Nephron (organoid): ENCODE measurements at regions not wholly inside any gene's neighbourhood (a gene's known extent, or its start where the extent isn't known, plus 50 kb on each side); places are given as distances from the start of the nearest gene placed in this dataset.

Experiments
- H3K27ac Mint-ChIP-seq, 3 experiments: 2 replicates each; pipeline ENCODE4 v1.8.0; 2020; ENCODE audit warnings: mixed read lengths in 3 of 3, mild to moderate bottlenecking in 2 of 3, moderate library complexity in 1 of 3
- H3K27me3 Mint-ChIP-seq: 2 replicates; pipeline ENCODE4 v1.8.0; 2021; ENCODE audit warnings: low read depth, mild to moderate bottlenecking, moderate library complexity, mixed read lengths
- H3K36me3 Mint-ChIP-seq: 2 replicates; pipeline ENCODE4 v1.8.0; 2020; ENCODE audit warnings: low read depth, mixed read lengths
- H3K4me1 Mint-ChIP-seq: 2 replicates; pipeline ENCODE4 v1.8.0; 2020; ENCODE audit warnings: mixed read lengths
- H3K4me3 Mint-ChIP-seq, 3 experiments: 2 replicates each; pipeline ENCODE4 v1.8.0; 2020; ENCODE audit warnings: mild to moderate bottlenecking in 3 of 3, mixed read lengths in 3 of 3, moderate library complexity in 2 of 3
- H3K9me3 Mint-ChIP-seq: 2 replicates; pipeline ENCODE4 v1.8.0; 2020; ENCODE audit warnings: mixed read lengths
- TF ChIP-seq, protein P1 (sequence below), 3 experiments: fragments of 200-600 bp; sonication (generic); IDR thresholded peaks; one replicate each; pipeline ENCODE4 v1.5.0; 2021; ENCODE audit warnings: antibody characterized with exemption in 3 of 3; ENCODE audit not compliant: unreplicated experiment in 3 of 3

DNA sequence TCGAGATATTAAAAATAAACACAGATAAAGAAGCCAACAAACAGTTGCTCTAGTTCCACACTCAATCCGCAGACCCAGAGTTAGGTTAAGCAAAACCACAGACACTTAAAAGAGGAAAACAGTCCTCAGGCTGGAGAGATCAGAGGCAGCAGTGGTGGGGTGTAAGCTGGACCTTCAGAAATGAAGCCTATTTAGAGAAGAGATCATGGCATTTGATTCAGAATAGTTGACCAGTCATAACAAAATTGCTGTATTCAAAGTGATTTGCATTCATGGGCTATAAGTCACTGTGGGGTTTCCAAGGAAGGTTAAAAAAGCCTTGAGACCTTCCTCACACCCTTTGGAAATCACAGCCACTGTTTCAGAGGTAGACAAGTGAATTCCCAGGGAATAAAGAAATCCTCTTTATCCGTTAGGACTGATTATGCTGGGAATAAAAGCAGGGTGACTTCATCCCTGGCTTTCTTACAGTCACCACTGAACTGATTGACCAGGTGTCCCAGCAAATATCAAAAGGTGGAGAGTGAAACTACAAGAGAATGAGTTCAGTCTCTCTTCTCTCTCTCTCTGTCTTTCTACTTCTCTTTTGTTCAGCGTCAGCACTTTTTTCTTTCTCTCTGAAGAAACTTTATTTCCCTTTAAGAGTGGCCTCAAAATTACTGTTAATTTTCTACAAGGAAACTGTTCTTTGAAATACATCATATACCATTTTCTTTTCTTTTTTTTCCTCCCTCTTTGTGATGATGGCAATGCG lies 171.8 kb upstream of the PIK3C3 start:
- TF ChIP-seq, protein P1, sequence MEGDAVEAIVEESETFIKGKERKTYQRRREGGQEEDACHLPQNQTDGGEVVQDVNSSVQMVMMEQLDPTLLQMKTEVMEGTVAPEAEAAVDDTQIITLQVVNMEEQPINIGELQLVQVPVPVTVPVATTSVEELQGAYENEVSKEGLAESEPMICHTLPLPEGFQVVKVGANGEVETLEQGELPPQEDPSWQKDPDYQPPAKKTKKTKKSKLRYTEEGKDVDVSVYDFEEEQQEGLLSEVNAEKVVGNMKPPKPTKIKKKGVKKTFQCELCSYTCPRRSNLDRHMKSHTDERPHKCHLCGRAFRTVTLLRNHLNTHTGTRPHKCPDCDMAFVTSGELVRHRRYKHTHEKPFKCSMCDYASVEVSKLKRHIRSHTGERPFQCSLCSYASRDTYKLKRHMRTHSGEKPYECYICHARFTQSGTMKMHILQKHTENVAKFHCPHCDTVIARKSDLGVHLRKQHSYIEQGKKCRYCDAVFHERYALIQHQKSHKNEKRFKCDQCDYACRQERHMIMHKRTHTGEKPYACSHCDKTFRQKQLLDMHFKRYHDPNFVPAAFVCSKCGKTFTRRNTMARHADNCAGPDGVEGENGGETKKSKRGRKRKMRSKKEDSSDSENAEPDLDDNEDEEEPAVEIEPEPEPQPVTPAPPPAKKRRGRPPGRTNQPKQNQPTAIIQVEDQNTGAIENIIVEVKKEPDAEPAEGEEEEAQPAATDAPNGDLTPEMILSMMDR (IDR thresholded peaks at IDR 0.05; ENCODE audit: unreplicated experiment in 3 of 3): no peak
- no peak overlapping the region for H3K27ac Mint-ChIP-seq
- H3K36me3 Mint-ChIP-seq: no peaks in the 10 kb centered on the region
- no peak overlapping the region for H3K4me3 Mint-ChIP-seq
- H3K27me3 Mint-ChIP-seq: no peaks in the 10 kb centered on the region
- no peaks in the 10 kb centered on the region for H3K9me3 Mint-ChIP-seq
- no peaks in the 10 kb centered on the region for H3K4me1 Mint-ChIP-seq

DNA sequence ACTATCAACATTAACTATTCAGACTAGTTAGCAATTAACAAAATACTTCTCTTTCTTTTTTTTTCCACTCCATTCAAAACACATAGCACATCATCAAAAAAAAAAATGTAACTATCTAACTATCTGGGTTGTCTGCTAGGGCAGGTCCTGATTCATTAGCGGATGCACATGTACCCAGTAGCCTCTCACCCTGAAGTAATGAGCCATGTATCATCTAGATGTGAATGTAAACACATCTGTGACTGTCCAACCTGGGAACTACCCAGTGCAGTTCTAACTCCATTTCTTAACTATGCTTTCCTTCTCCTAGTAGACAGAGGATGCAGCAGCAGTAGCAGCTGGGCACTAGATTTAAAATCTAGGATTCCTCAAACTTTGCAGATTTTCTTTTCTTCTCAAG lies 183.1 kb upstream of the PIK3C3 start:
- Mint-ChIP-seq H3K9me3 (no peaks in the 10 kb centered on the region), H3K36me3 (no peaks in the 10 kb centered on the region)

DNA sequence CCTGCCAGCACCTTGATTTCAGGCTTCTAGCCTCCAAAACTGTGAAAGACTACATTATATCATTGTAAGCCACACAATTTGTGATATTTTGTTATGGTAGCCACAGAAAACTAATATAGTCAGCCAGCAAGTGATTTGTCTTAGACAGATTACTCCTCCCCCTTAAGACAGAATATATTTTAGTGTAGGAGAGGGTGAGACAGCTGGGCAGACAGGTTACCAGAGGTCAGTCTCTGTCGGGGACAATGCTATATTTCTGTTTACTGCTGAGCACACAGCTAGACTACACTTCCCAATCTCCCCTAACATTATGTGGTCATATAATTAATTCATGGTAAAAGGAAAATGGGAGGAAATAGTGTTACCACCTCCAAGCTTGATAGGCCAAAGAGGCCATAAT lies 185.8 kb upstream of the PIK3C3 start:
- no peaks in the 10 kb centered on the region for H3K36me3 Mint-ChIP-seq
- no peak overlapping the region for H3K4me3 Mint-ChIP-seq
- H3K4me1 Mint-ChIP-seq: no peaks in the 10 kb centered on the region
- H3K27me3 Mint-ChIP-seq: no peaks in the 10 kb centered on the region
- no peaks in the 10 kb centered on the region for H3K9me3 Mint-ChIP-seq
- no peak overlapping the region for H3K27ac Mint-ChIP-seq
- TF ChIP-seq, protein P1 (IDR thresholded peaks at IDR 0.05; ENCODE audit: unreplicated experiment in 3 of 3): no peak

More for the DNA sequence above, 183.1 kb upstream of the PIK3C3 start:
- Mint-ChIP-seq H3K4me3 (no peak overlapping the region), H3K27ac (no peak overlapping the region), H3K27me3 (no peaks in the 10 kb centered on the region), H3K4me1 (no peaks in the 10 kb centered on the region)
- TF ChIP-seq, protein P1 (IDR thresholded peaks at IDR 0.05; ENCODE audit: unreplicated experiment in 3 of 3): no peak

DNA sequence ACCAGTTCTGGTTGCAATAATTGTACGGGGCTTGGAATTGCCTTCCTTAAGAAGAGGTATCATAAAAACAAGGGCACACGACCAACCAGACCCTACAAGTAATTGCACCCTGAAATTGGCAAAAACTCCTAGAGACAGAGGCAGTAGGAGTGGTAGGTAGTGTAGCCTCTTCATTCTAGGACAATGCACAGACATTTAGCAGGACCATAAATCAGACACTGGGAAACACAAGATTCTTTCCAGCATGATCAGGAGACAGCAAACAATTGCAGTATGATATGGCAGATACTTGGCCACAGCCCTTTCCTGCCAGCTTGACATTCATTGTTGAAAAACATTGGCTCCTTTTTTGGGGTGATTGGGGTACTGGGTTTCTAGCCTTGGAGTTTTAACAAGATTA lies 186.6 kb upstream of the PIK3C3 start:
- Mint-ChIP-seq H3K36me3 (no peaks in the 10 kb centered on the region), H3K27ac (no peak overlapping the region), H3K27me3 (no peaks in the 10 kb centered on the region), H3K4me1 (no peaks in the 10 kb centered on the region), H3K9me3 (no peaks in the 10 kb centered on the region), H3K4me3 (no peak overlapping the region)
- TF ChIP-seq, protein P1 (IDR thresholded peaks at IDR 0.05; ENCODE audit: unreplicated experiment in 3 of 3): no peak

DNA sequence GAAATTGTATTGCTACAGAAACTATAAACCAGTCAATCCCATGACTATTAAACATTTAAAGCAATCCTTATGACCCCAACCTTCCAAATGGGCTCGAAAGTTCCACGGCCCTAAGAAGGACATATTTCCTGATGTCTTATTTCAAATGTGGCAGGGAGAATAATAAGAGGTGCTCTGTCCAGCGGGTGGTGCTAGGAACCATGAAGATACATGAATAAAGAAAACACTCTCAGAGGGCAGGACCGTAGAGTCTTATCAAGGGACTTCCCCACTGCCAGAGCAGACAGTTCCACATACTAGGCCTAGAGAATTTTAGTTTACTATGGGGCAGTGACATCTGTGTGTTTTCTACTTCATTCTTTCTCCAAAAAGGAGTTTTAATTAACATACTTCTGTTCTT lies 187.1 kb upstream of the PIK3C3 start:
- Mint-ChIP-seq H3K4me1 (no peaks in the 10 kb centered on the region), H3K9me3 (no peaks in the 10 kb centered on the region), H3K4me3 (no peak overlapping the region), H3K27ac (no peak overlapping the region), H3K36me3 (no peaks in the 10 kb centered on the region), H3K27me3 (no peaks in the 10 kb centered on the region)
- TF ChIP-seq, protein P1 (IDR thresholded peaks at IDR 0.05; ENCODE audit: unreplicated experiment in 3 of 3): peak in 1 of 3 experiments; percentile 13

DNA sequence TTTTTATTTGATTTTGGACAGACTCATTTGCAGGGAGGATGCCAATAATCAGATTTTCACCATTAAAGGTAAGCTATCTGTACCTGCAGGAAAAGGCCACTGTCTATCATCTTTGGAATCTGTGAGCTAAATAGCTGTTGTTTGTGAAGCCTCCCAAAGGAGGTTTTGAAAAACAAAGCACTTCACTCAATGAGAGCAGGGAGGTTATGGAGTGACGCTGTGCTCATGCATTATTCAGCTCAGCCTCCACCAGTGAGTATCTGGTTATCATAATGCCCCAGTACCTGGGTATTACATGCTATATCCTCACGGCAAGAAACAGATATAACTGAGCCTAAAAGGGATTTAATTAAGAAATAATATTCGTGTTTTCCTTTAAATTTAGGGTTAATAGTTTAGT lies 189.6 kb upstream of the PIK3C3 start:
- Mint-ChIP-seq H3K4me1 (no peaks in the 10 kb centered on the region), H3K36me3 (no peaks in the 10 kb centered on the region), H3K4me3 (no peak overlapping the region), H3K27ac (no peak overlapping the region), H3K27me3 (no peaks in the 10 kb centered on the region), H3K9me3 (no peaks in the 10 kb centered on the region)
- TF ChIP-seq, protein P1 (IDR thresholded peaks at IDR 0.05; ENCODE audit: unreplicated experiment in 3 of 3): no peak
